Right cardiac atrium (tissue), 5 donors: ENCODE measurements at regions not wholly inside any gene's neighbourhood (a gene's known extent, or its start where the extent isn't known, plus 50 kb on each side); places are given as distances from the start of the nearest gene placed in this dataset.
A peak's percentile ranks its signal among the peaks of the same experiment; 100 is the strongest.

Experiments used
- ATAC-seq, 2 donors: fragments of 200-7000 bp; cut with Tn5 transposase; one replicate each; pipeline versions ENCODE4 v1.8.0 to v1.9.1; 2020; ENCODE audit warnings: moderate library complexity in 2 of 2, mild to moderate bottlenecking in 1 of 2
- DNase-seq, 3 donors: peaks; one replicate each; pipeline ENCODE4 v3.0.0-alpha.2; 2020
- H3K27ac ChIP-seq: one replicate; pipeline ENCODE4 v1.5.1; 2013; ENCODE audit warnings: mild to moderate bottlenecking, low read length, control low read depth, moderate library complexity
- H3K27me3 ChIP-seq: one replicate; pipeline ENCODE4 v1.6.1; 2013; ENCODE audit not compliant: control insufficient read depth, insufficient read depth
- H3K4me1 ChIP-seq: one replicate; pipeline ENCODE4 v1.6.1; 2013; ENCODE audit warnings: low read length; ENCODE audit not compliant: control insufficient read depth, insufficient read depth
- H3K4me3 ChIP-seq: one replicate; pipeline ENCODE4 v1.5.1; 2013; ENCODE audit warnings: low read length, control low read depth
- H3K9me3 ChIP-seq: one replicate; pipeline ENCODE4 v1.6.1; 2013; ENCODE audit warnings: low read length; ENCODE audit not compliant: control insufficient read depth
- WGBS: extraction: QIAGEN DNeasy Blood & Tissue Kit; methylation state at CpG from one replicate; pipeline ENCODE4 v1.1.7; 2013; 5-methylcytosine and 5-hydroxymethylcytosine counted together
- intact Hi-C, 4 donors: fragments of 100-400 bp; cut with DNase I; formaldehyde crosslinking; loops; one replicate each; pipeline versions ENCODE4 v1.11.0 to v1.14.0; 2022 to 2023
- donor health status: healthy with polysubstance abuse.
- donor health status: DM: no; HTN: yes; CAD: no.
- donor health status: DM: no; HTN: no; CAD: no.
- donor health status: DM: no; HTN: yes; CAD: no; lungs with severe emphysema.
- donor health status: DM: yes; HTN: yes; CAD: no.

DNA sequence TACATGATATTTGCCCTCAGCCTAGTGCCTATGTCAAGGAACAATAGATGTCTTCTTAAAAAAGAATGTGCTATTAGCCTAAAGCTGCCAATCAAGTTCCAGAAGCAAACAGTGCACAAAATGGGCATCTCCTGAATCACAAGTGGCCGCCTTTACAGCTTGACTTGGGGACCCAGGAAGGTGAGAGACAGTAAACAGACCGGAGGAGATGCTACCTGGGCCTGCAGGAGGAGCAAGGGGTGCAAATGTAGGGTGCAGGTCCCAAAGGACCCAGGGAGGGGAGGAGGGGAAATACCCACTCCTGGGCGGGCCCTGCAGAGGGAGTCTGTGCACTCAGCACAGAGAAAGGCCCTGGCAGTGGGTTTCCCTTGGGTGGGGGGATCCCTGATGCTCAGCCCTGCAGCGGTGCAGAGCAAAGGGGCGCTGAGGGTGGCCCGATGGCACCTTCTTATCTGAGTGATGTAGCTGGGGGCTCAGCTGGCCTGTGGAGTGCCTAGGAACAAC lies 147.7 kb downstream of the WDR11 start:
- intact Hi-C loops = no loop called here
- no peaks in the 10 kb centered on the region for H3K27me3 ChIP-seq

DNA sequence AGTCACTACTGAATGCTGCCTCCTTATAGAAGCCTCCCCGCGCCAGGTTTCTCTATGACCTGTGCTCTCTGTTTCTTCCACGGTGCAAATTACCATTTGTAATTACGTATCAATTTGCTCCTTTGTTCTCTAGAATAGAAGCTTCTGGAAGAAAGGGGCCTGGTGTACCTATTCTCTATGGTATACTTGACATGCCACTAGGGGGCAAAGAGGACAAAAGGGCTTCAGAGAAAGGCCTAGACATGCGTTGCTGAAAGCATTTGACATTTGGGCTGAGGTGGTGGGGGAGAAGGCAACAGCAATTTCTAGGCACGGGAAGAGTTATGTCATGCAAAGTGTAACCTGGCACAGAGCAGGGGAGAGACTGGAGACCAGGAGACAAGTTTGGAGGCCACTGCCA lies 148.7 kb downstream of the WDR11 start:
- no peak for ATAC-seq
- Histone ChIP-seq H3K9me3 (no peaks in the 10 kb centered on the region), H3K4me3 (no peak overlapping the region), H3K4me1 (no peaks in the 10 kb centered on the region), H3K27me3 (no peaks in the 10 kb centered on the region), H3K27ac (no peak overlapping the region)
- 82% methylated on average over 6 of the region's 6 CpGs for WGBS
- intact Hi-C loops = no loop called here
- DNase-seq = no peak

More for the DNA sequence above, 147.7 kb downstream of the WDR11 start:
- Histone ChIP-seq H3K4me1 (no peaks in the 10 kb centered on the region), H3K4me3 (no peak overlapping the region), H3K27ac (no peak overlapping the region), H3K9me3 (no peaks in the 10 kb centered on the region)
- no peak for DNase-seq
- no peak for ATAC-seq
- 84% methylated on average over 6 of the region's 6 CpGs for WGBS

DNA sequence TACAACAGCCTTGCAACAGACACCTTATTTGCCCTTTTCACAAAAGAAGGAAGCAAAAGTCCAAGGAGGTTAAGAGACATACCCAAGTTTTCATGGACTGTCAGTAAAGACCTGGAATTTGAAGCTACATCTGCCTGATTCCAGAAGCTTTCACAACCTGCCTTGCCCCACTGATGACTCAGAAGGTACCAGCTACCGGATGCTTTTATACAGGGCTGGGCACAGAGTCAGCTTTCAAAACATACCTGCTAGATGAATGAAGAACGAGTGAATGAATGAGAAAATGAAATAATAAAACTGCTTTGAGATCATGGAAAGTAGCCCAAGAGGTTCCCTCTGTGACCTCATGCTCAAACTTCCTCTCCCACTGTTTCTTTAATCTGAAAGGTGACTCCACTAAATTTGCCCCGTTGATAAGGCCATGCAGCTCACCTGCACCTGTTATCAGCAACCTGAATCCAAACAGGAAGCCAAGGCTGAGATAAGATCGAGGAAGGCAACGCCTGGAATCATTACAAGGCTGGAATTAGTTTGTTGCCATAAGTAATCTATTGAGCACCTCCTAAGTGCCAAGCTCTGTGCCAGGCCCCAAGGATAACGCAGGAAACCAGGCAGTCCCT lies 151.5 kb downstream of the WDR11 start:
- ATAC-seq = no peak

DNA sequence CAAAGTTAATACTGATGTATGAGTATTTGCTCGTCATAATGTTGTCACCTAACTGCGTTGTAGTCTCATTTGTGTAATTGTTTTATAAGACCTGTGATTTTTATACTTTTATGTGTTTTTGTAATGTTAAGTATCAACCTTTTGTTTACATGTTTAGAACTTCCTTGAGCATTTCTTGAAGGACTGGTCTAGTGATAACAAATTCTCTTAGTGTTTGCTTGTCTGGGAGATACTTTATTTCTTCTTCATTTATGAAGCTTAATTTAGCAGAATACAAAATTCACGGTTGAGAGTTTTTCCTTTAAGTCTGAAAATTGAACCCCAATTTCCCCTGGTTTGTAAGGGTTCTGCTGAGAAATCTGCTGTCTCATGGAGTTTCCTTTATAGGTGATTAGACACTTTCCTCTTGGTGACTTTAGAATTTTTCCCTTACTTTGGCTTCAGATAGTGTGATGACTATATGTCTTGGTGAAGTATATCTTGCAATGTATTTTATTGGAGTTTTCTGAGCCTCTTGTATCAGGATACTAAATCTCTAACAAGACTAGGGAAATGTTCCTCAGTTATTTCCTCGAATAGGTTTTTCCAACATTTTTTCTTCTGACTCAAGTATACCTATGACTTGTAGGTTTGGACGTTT lies 154.9 kb downstream of the WDR11 start:
- no peak for ATAC-seq
- intact Hi-C loops = no loop called here
- H3K9me3 ChIP-seq = peaks cover 4% of the 10 kb centered on the region

More for the DNA sequence above, 151.5 kb downstream of the WDR11 start:
- H3K9me3 ChIP-seq = peaks cover 4% of the 10 kb centered on the region
- no peak overlapping the region for H3K27ac ChIP-seq
- no peaks in the 10 kb centered on the region for H3K27me3 ChIP-seq
- no peak for DNase-seq
- H3K4me1 ChIP-seq = no peaks in the 10 kb centered on the region
- intact Hi-C loops = no loop called here
- 57% methylated on average over 6 of the region's 6 CpGs for WGBS
- no peak overlapping the region for H3K4me3 ChIP-seq

DNA sequence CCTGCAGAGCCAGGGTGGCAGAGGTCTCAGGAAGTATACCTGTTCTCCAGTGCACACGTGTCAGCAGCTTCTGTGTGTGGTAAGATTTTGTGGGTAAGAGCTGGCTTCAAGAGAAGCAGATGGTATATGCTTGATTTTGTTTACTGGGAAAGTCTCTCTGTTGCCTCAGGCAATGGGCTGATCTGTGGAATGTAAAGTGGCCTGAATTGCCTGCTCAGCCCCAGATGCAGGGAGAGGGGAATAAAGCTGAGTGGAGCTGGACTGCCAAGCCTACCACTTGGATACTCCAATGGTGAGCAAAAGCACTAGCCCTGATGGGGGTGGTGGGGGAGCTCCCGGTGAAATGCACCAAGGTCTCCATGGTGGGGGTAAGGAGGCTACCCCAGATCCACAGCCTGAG lies 156.1 kb downstream of the WDR11 start:
- Histone ChIP-seq H3K27ac (no peak overlapping the region), H3K27me3 (no peaks in the 10 kb centered on the region), H3K4me1 (no peaks in the 10 kb centered on the region), H3K4me3 (no peak overlapping the region), H3K9me3 (peaks cover 4% of the 10 kb centered on the region)
- ATAC-seq (no peak), DNase-seq (no peak)
- WGBS = 90% methylated on average over 2 of the region's 2 CpGs
- intact Hi-C loops = no loop called here

More for the DNA sequence above, 154.9 kb downstream of the WDR11 start:
- H3K27ac ChIP-seq = no peak overlapping the region
- no peaks in the 10 kb centered on the region for H3K4me1 ChIP-seq
- DNase-seq = no peak
- WGBS = 88% methylated on average over 5 of the region's 5 CpGs
- no peaks in the 10 kb centered on the region for H3K27me3 ChIP-seq
- no peak overlapping the region for H3K4me3 ChIP-seq

DNA sequence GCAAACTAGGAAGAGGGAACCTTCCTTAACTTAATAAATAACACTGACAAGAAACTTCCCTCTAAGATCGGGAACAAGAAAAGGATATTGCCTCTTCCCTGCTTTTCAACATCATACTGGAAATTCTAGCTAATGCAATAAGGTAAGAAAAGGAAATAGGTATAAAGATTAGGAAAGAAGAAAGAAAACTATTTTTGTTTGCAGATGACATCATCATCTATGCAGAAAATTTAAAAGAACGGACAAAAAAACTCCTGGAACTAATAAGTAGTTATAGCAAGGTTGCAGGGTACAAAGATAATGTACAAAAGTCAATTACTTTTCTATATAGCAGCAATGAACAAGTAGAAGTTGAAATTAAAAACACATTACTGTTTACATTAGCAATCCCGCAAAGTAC lies 164.8 kb downstream of the WDR11 start:
- 86% methylated on average over 3 of the region's 3 CpGs for WGBS
- no peaks in the 10 kb centered on the region for H3K27me3 ChIP-seq
- DNase-seq (no peak), ATAC-seq (no peak)
- H3K4me1 ChIP-seq = no peaks in the 10 kb centered on the region
- intact Hi-C loops = no loop called here
- no peak overlapping the region for H3K27ac ChIP-seq
- no peaks in the 10 kb centered on the region for H3K9me3 ChIP-seq
- H3K4me3 ChIP-seq = no peak overlapping the region

DNA sequence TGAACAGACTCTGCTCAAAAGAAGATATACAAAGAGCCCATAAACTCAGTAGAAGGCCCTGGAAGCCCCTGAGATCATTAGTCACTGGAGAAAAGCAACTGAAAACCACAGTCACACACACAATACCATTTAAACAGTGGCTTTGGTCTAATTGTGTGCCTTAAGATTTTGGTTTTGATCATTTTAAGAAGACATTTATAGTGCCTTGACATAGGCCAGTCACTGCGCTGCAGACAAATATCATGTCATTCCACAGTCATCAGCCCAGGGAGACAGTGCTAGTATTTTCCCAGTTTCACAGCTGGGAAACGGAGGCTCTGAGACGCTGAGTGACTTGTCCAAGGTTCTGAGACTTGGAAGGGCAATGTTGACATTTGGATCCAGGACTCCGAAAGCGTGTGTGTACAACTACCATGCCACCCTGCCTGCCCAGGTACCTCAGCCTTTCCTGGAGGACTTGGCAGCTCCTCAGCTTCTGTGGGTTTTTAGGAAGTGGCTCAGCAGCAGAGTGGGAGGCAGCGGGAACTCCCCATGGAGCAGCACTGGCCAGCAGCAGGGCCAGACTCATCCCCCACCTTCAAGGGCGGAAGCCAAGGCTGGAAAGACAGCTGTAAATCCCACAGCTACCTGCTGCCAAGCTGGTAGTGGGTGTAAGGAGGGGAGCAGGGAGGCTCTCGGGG lies 173.9 kb downstream of the WDR11 start:
- DNase-seq (no peak), ATAC-seq (no peak)
- intact Hi-C loops = no loop called here
- Histone ChIP-seq H3K4me1 (peaks cover 2% of the 10 kb centered on the region), H3K4me3 (no peak overlapping the region), H3K9me3 (no peaks in the 10 kb centered on the region), H3K27me3 (no peaks in the 10 kb centered on the region), H3K27ac (no peak overlapping the region)
- WGBS = 56% methylated on average over 8 of the region's 8 CpGs

DNA sequence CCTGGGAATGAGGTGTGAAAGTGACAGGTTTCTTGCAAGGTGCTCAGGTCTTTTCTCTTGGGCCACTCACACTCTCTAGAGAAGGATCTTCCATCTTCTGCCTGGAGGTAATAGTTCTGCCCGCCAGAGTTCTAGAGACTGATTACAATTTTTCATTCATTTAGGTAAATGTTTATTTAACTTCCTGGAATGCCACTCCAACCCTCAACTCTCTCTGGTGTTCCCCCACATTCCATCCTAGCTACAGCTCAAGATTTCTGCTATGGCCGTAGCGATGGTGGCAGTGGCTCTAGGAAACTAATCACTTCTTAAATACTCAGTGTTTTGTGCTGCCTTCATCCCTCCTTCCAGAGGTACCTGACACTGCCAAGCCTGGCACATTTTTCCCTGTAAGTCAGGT lies 174.6 kb downstream of the WDR11 start:
- Histone ChIP-seq H3K27ac (no peak overlapping the region), H3K27me3 (no peaks in the 10 kb centered on the region), H3K9me3 (no peaks in the 10 kb centered on the region), H3K4me3 (no peak overlapping the region), H3K4me1 (peaks cover 2% of the 10 kb centered on the region)
- intact Hi-C loops = no loop called here
- 85% methylated on average over 3 of the region's 3 CpGs for WGBS
- DNase-seq (no peak), ATAC-seq (no peak)

DNA sequence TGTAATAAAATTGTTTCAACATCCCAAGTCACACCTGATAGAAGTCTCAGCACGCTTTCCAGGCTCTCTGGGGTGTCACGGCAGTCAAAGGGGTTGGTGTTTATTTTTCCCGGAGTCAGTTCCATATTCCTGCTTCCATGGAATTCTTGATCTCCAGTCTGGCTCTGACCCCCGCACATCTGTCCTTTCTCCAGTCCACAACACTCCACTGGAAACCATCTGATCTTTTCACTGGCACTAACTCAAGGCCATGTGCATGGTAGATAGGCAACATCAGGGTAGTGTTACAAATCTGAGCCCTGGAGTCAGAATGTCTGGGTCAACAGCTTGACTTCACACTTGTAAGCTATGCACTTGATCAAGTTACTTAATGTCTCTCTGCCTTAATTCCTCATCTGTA lies 176.2 kb downstream of the WDR11 start:
- intact Hi-C loops = no loop called here
- H3K27ac ChIP-seq = no peak overlapping the region
- peaks cover 2% of the 10 kb centered on the region for H3K4me1 ChIP-seq
- ATAC-seq (peak in 1 of 2 donors; percentile 66), DNase-seq (no peak)
- no peaks in the 10 kb centered on the region for H3K9me3 ChIP-seq
- H3K27me3 ChIP-seq = no peaks in the 10 kb centered on the region
- H3K4me3 ChIP-seq = no peak overlapping the region
- WGBS = 32% methylated on average over 4 of the region's 4 CpGs

DNA sequence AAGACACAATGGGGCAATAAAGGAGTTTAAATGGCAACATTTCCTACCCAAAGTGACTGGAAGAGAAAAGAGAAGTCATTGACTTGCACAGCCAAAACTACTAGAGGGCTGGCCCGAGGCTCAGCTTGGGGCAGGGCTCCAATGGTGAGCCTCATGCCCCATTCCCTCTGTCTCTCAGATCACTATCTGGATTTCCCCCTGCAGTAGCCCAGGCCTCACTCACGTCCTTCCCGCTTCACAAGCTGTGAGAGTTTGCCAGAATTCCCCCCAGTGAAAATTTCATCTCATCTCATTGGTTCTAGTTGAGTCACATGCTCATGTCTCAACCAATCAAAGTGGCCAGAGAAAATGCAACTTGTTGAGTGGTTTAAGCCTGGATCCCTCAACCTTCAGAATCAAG lies 181.3 kb downstream of the WDR11 start:
- H3K4me1 ChIP-seq = peaks cover under 1% of the 10 kb centered on the region
- no peaks in the 10 kb centered on the region for H3K27me3 ChIP-seq
- no peak overlapping the region for H3K27ac ChIP-seq
- 81% methylated on average over 3 of the region's 3 CpGs for WGBS
- DNase-seq = no peak
- ATAC-seq = no peak
- intact Hi-C loops = no loop called here
- no peaks in the 10 kb centered on the region for H3K9me3 ChIP-seq
- H3K4me3 ChIP-seq = no peak overlapping the region

DNA sequence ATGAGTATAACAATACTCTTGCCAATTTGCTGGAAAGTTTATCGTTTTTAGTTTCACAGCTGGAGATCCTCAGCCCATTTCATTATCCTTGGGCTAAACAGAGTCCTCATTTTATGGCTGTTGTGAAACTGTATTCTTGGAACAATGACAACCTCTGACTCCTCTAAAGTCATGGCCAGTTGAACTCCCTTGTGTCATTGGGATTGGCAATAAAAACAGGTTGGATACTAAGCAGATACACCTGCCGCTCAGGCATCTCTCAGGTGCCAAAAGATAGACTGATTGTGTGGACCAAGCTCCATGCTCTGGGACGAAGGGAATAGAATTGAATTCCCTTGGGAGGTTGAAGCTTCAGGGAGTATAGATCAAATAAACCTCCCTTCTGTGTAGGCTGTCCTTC lies 182.2 kb downstream of the WDR11 start:
- 47% methylated on average over 3 of the region's 3 CpGs for WGBS
- Histone ChIP-seq H3K4me1 (no peaks in the 10 kb centered on the region), H3K9me3 (no peaks in the 10 kb centered on the region), H3K27ac (no peak overlapping the region), H3K27me3 (no peaks in the 10 kb centered on the region), H3K4me3 (no peak overlapping the region)
- peak; percentile 64 to 75 for ATAC-seq
- intact Hi-C loops = no loop called here
- no peak for DNase-seq
